AG04450 (cell line): ENCODE measurements at regions not wholly inside any gene's neighbourhood (a gene's known extent, or its start where the extent isn't known, plus 50 kb on each side); places are given as distances from the start of the nearest gene placed in this dataset.

Experiments used
- CTCF ChIA-PET: fragments of 300-600, 350-600 bp; formaldehyde crosslinking; extraction: SDS; loops from one replicate; lab custom pipeline; 2022; ENCODE audit warnings: antibody characterized with exemption, inconsistent platforms; lab: Charles Lee
- POLR2A ChIA-PET: fragments of 350-600 bp; formaldehyde crosslinking; extraction: SDS; loops from one replicate; lab custom pipeline; 2021; ENCODE audit warnings: antibody characterized with exemption, inconsistent platforms; lab: Yijun Ruan, JAX
- DNase-seq: peaks from one replicate; pipeline ENCODE4 v3.0.0-alpha.2; 2011; ENCODE audit warnings: low read depth, low spot score
- H3K27ac ChIP-seq: one replicate; pipeline ENCODE4 v1.5.1; 2012; ENCODE audit warnings: low read depth, low read length, control low read depth
- H3K27me3 ChIP-seq: one replicate; pipeline ENCODE4 v1.6.0; 2012; ENCODE audit warnings: low read length; ENCODE audit not compliant: control insufficient read depth, insufficient read depth
- H3K4me3 ChIP-seq: 2 replicates; pipeline ENCODE4 v1.5.1; 2011; ENCODE audit warnings: mild to moderate bottlenecking, low read depth, low read length, control low read depth
- H3K9me3 ChIP-seq: 2 replicates; pipeline ENCODE4 v1.5.1; 2012; ENCODE audit warnings: low read length; ENCODE audit not compliant: control insufficient read depth, insufficient read depth
- CTCF ChIP-seq: IDR thresholded peaks from 2 replicates; pipeline ENCODE4 v1.5.1; 2011; ENCODE audit warnings: low read depth, low read length, control low read depth, inconsistent platforms

DNA sequence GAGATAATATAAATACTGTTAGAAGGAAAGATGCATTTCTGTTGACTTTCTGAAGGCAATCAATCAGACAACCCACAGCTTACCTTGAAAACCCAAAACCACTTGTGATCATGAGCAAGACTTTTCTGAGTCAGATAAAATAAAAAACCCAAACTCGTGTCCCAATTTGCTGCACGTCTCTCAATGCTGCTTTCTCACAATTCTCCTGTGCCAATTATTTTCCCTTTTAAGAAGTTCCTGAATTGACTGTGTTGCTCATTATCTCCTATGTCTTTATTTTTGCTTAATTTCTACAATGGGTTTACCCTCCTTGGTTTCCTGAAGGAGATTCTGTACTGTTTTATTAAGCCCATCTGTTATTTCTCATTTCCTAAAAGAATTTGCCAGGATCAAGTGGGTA, 1891.9 kb upstream of the PCDH10 start:
- Histone ChIP-seq H3K9me3 (no peaks in the 10 kb centered on the region), H3K4me3 (no peak overlapping the region), H3K27ac (no peak overlapping the region), H3K27me3 (no peaks in the 10 kb centered on the region)
- ChIA-PET POLR2A (interaction anchor here (0.7 kb wide), 1 partner anchor 12 kb away, joined by 5 read pairs; no protein-coding TSS in a partner anchor), CTCF (no interaction called here)
- TF ChIP-seq CTCF: no peak
- no peak for DNase-seq

- Histone ChIP-seq H3K27ac (no peak overlapping the region), H3K27me3 (no peaks in the 10 kb centered on the region), H3K4me3 (no peak overlapping the region), H3K9me3 (no peaks in the 10 kb centered on the region)
- ChIA-PET CTCF (no interaction called here), POLR2A (no interaction called here)
- no peak for TF ChIP-seq CTCF
- no peak for DNase-seq
These were observed 1890.7 kb upstream of the PCDH10 start for GRCh38 chr4:131258361-131258760.

GRCh38 chr4:131288441-131288840, 1860.7 kb upstream of the PCDH10 start:
- no peak for DNase-seq
- CTCF ChIA-PET: no interaction called here

GRCh38 chr4:131296192-131296591, 1852.9 kb upstream of the PCDH10 start:
- POLR2A ChIA-PET: no interaction called here
- TF ChIP-seq CTCF: no peak
- CTCF ChIA-PET: no interaction called here
- DNase-seq: no peak
- Histone ChIP-seq H3K9me3 (peaks cover 16% of the 10 kb centered on the region), H3K27me3 (no peaks in the 10 kb centered on the region), H3K27ac (no peak overlapping the region), H3K4me3 (no peak overlapping the region)

More at GRCh38 chr4:131288441-131288840, 1860.7 kb upstream of the PCDH10 start:
- no peaks in the 10 kb centered on the region for H3K27me3 ChIP-seq
- H3K9me3 ChIP-seq: peaks cover 8% of the 10 kb centered on the region; the same call in 1 of the 2 replicates
- H3K4me3 ChIP-seq: no peak overlapping the region
- TF ChIP-seq CTCF: no peak
- H3K27ac ChIP-seq: no peak overlapping the region
- POLR2A ChIA-PET: no interaction called here

DNA sequence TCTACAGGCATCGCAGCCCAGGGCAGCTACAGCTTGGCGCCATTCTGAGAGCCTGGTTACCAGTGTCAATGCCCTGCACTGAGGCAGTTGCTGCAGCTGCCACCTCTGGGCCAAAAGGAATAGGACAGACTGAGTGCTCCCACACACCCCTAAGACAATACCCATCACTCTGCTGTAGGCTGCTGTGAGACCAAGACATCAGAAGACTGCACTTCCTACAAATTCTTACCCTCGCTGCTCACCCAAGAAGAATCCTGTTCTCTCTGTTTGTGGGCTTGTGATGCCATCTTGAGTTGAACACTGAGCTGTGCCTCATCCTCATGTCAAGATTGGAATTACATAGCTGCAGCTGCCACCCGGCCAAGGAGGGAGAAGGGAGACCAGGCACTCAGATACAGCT, 1847.0 kb upstream of the PCDH10 start:
- CTCF ChIA-PET: no interaction called here

More for the DNA sequence above, 1847.0 kb upstream of the PCDH10 start:
- no peak overlapping the region for H3K27ac ChIP-seq
- no peaks in the 10 kb centered on the region for H3K27me3 ChIP-seq
- DNase-seq: no peak
- H3K4me3 ChIP-seq: no peak overlapping the region
- POLR2A ChIA-PET: no interaction called here
- peaks cover 19% of the 10 kb centered on the region for H3K9me3 ChIP-seq
- TF ChIP-seq CTCF: no peak
